Stimulated activated naive CD8-positive, alpha-beta T cell treated with anti-CD3 and anti-CD28 coated beads, Interleukin-15, Interleukin-2, amounts not matched to agents 100 U/mL and 50 U/mL, for 24 hours (primary cell): ENCODE measurements at regions not wholly inside any gene's neighbourhood (a gene's known extent, or its start where the extent isn't known, plus 50 kb on each side); places are given as distances from the start of the nearest gene placed in this dataset.

Experiments
- ATAC-seq: fragments of 150-1000 bp; cut with Tn5 transposase; one replicate; pipeline ENCODE4 v1.10.0; 2021
- DNase-seq: peaks from one replicate; pipeline ENCODE4 v3.0.0; 2021

DNA sequence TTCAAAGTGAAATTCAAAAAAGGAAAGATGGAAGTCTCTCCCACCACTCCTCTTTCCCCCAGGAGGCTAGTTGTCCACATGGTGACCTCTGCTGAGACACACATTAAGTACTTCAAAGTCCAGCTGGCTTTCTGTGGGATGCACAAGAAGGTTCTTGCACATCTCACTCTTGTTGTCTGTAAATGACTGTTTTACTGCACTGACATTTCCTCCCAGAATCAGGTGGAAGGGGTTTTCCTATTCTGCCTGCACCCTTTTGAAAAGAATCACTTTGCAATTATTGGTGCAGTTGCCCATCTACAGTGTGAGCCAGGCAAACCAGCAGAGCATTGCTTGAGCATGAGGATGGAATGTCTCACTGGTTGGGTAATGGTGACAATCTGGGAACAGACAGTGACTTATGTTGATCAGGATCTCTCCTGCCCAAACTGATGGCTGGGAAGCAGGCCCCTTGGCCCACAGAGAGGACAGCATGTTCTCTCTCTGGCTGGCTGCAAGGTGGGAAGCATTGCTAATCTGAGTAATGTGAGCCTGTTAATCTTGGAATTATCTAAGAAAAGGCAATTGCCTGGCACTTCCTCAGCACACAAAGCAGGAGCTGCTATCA lies 347.7 kb upstream of the SATB1 start:
- ATAC-seq (no peak), DNase-seq (no peak)

- ATAC-seq (no peak), DNase-seq (no peak)
These were observed 346.8 kb upstream of the SATB1 start for GRCh38 chr3:18771931-18772330.

- ATAC-seq: no peak
- DNase-seq: no peak
These were observed 345.7 kb upstream of the SATB1 start for GRCh38 chr3:18770800-18771199.

GRCh38 chr3:18767756-18768303 lies 342.7 kb upstream of the SATB1 start:
- DNase-seq (no peak), ATAC-seq (no peak)

GRCh38 chr3:18766974-18767373 lies 341.8 kb upstream of the SATB1 start:
- ATAC-seq (no peak), DNase-seq (no peak)

- ATAC-seq (no peak), DNase-seq (no peak)
These were observed 340.5 kb upstream of the SATB1 start for GRCh38 chr3:18765662-18766061.

GRCh38 chr3:18765161-18765560 lies 340.0 kb upstream of the SATB1 start:
- DNase-seq (no peak), ATAC-seq (no peak)

- DNase-seq (no peak), ATAC-seq (no peak)
These were observed 336.4 kb upstream of the SATB1 start for GRCh38 chr3:18761530-18761929.

- no peak for DNase-seq
- ATAC-seq: peak; percentile 91
These were observed 333.0 kb upstream of the SATB1 start for GRCh38 chr3:18758047-18758704.

- ATAC-seq (no peak), DNase-seq (no peak)
These were observed 332.3 kb upstream of the SATB1 start for GRCh38 chr3:18757476-18757875.

DNA sequence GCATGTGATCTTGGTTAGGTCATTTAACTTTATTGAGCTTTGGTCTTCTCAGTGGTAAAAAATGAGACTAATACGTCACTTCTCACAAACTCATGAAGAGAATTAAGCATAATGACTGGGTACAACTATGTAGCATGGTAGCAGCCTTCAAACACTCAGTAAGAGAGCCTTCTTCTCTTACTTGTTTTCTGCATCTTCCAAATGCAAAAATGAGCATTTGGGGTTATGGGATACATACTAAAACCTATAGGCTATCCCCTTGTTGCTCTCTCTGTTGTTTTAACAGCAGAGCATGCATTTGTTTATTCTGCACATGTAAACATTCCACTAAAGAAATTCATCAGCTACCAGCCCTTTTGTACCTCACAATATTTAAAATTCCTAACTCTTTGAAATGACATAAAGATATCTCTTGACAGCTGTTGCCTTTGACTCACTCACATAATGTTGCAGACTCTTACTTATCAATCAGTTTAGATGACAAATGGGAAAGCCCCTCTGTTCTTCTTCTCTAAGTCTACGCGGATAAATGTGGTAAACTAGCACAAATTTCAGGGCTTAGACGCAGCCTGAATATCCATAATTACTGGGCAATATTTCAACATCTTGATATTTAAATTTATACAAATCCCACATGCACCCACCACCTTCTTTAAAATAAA lies 327.3 kb upstream of the SATB1 start:
- DNase-seq (no peak), ATAC-seq (peak; percentile 89)

DNA sequence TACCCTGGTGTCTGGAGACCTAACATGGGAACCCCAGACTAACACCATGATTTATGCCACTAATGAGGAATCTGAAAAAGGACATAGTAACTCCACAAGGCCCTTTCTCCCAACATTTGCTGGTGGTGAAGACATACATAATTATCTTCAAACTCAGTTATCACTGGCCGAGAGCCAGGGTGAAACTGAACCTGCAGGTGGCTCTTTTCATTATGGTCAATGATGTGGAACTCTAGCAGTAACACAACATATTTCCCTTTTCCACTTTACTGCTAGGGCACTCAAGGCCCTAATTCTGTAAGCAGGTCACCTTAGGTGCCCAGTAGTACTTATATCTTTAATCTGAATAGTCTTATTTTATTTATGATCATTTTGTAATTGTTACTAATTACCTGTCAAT lies 326.4 kb upstream of the SATB1 start:
- DNase-seq (no peak), ATAC-seq (no peak)

DNA sequence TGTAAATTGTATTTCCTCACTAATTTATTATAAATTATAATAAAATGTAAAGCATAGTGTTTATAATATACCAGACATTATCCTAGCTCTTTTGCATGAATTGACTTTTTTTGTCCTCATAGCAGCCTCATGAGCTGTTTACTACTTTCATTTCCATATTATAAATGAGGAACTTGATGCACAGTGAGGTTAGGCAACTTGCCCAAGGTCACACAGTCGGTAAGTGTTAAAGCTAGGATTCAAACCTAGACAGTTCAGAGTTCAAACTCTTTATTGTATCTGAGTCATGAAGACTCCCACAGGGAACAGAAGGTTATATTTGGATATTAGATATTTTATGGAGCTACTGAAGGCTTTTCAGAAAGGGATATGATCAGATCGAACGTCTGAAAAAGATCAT lies 322.2 kb upstream of the SATB1 start:
- ATAC-seq (no peak), DNase-seq (no peak)

DNA sequence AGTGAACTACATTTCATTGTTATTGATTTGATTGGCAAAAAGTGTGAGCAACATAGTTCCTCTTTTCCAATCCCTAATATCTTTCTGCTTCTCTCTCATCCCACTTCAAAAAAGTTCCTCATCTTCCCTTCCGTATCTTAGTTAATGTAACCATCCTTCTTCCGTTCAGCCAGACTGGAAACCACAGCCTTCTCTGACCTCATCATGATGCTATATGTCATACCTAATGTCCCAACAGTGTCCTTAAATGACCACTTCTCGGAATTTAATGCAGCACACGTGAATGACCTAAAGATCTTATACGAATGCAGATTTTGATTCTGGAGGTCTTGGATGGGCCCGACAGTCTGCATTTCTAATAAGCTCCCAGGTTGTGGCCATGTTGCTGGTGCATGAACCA lies 320.3 kb upstream of the SATB1 start:
- DNase-seq (no peak), ATAC-seq (no peak)

DNA sequence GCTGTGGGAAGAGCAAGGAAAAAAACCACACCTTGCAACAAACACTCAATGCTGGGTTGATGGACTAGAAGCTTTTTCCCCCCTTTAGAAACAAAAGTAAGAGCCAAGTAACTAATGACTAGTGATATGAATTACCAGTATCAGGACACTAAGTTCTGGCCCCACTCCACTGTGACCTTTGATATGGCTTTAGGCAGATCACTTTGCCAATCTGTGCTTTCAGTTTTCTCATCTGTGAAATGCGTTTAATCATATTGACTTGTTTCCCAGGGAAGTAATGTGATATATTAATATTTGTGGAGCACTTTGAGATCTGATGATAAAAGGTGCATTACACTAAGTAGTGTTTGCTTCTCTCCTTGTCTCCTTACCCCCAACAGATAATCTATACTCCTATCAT lies 319.3 kb upstream of the SATB1 start:
- ATAC-seq (no peak), DNase-seq (no peak)

GRCh38 chr3:18743761-18744160 lies 318.6 kb upstream of the SATB1 start:
- ATAC-seq: no peak

GRCh38 chr3:18740631-18741583 lies 315.8 kb upstream of the SATB1 start:
- DNase-seq: peak; percentile 50
- peak; percentile 57 for ATAC-seq

More at GRCh38 chr3:18743761-18744160, 318.6 kb upstream of the SATB1 start:
- DNase-seq: peak; percentile 29

DNA sequence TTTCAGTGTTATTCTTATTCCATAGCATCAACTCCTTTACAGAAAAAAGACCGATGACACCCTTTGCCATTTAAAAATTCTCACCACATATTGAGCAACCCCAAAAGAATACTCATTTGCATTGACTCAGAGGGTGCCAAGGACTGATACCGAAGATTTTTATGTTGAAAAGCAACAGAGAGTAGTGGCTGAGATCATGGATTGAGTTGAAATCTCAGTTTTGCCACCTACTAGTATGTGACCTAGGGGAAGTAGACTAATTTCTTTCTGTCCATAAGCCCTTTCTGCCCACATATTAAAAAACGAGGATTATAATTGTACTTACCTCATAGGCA lies 313.9 kb upstream of the SATB1 start:
- ATAC-seq (peak; percentile 77), DNase-seq (no peak)

GRCh38 chr3:18738393-18739098 lies 313.4 kb upstream of the SATB1 start:
- no peak for DNase-seq
- ATAC-seq: peak; percentile 7

- DNase-seq: no peak
These were observed 309.9 kb upstream of the SATB1 start for GRCh38 chr3:18735005-18735404.

GRCh38 chr3:18734309-18734708 lies 309.2 kb upstream of the SATB1 start:
- ATAC-seq: no peak
- no peak for DNase-seq

More at GRCh38 chr3:18735005-18735404, 309.9 kb upstream of the SATB1 start:
- ATAC-seq: no peak

DNA sequence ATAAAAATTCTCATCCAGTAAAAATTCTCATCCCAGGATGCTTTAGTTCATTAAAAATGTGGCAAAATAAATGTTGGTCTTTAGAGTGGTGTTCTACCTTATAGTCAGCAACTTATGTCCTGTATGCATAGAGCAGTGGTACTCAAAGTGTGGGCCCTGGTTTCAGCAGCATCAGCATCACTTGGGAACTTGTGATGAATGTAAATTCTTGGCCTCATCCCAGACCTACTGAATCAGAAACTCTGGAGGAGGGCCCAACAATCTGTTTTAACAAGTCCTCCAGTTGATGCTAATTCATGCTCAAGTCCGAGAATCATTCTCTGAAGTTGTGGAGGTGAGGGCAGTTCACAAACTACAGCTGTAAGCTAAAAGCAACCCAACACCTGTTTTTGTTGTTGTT lies 307.3 kb upstream of the SATB1 start:
- DNase-seq: no peak
- no peak for ATAC-seq
